B cell (primary cell): ENCODE measurements at regions not wholly inside any gene's neighbourhood (a gene's known extent, or its start where the extent isn't known, plus 50 kb on each side); places are given as distances from the start of the nearest gene placed in this dataset.

ENCODE experiments used
- ATAC-seq: fragments of 200-7000 bp; cut with Tn5 transposase; one replicate; pipeline ENCODE4 v1.10.0; 2021; ENCODE audit warnings: low read depth, mild to moderate bottlenecking, moderate number of reproducible peaks, moderate library complexity
- CTCF ChIA-PET: fragments of 350-600 bp; sonication (Branson Sonifier 250); formaldehyde crosslinking; loops from one replicate; lab custom pipeline; 2021; ENCODE audit warnings: antibody characterized with exemption, inconsistent platforms; lab: Charles Lee
- POLR2A ChIA-PET: fragments of 350-600 bp; sonication (Branson Sonifier 250); formaldehyde crosslinking; loops from one replicate; lab custom pipeline; 2021; ENCODE audit warnings: antibody characterized with exemption; lab: Charles Lee
- DNase-seq: peaks from one replicate; pipeline ENCODE4 v3.0.0; 2013
- H2AFZ ChIP-seq: 2 replicates; pipeline ENCODE4 v1.6.1; 2012; ENCODE audit warnings: mild to moderate bottlenecking, low read depth, low read length; ENCODE audit not compliant: insufficient read depth, poor library complexity, severe bottlenecking
- H3K27ac ChIP-seq, 2 donors: 1 replicate in 1 of 2; 2 replicates in 1 of 2; pipeline ENCODE4 v1.5.1; 2012 to 2013; ENCODE audit warnings: low read length in 2 of 2, mild to moderate bottlenecking in 2 of 2, moderate library complexity in 1 of 2
- H3K27me3 ChIP-seq, 4 experiments: fragments of 200-600 bp in 1 of 4; sonication (generic) in 1 of 4; replicated peaks in 1 of 4; 1 replicate in 2 of 4; 2 replicates in 2 of 4; pipeline versions ENCODE4 v1.6.1 to v1.7.0; 2013 to 2016; ENCODE audit warnings: low read length in 3 of 4, mild to moderate bottlenecking in 2 of 4, mixed read lengths in 1 of 4, moderate library complexity in 1 of 4; ENCODE audit not compliant: insufficient read depth in 4 of 4, control insufficient read depth in 3 of 4; ENCODE audit errors: control extremely low read depth in 1 of 4
- H3K36me3 ChIP-seq, 2 experiments: replicated peaks in 1 of 2; 1 replicate in 1 of 2; 2 replicates in 1 of 2; pipeline versions ENCODE4 v1.6.1 to v1.7.1; 2013; ENCODE audit warnings: low read length in 1 of 2; ENCODE audit not compliant: insufficient read depth in 2 of 2, control insufficient read depth in 1 of 2; ENCODE audit errors: control extremely low read depth in 1 of 2, extremely low read depth in 1 of 2
- H3K4me1 ChIP-seq, 2 donors: fragments of 200-600 bp in 1 of 2; sonication (generic) in 1 of 2; 1 replicate in 1 of 2; 2 replicates in 1 of 2; pipeline versions ENCODE4 v1.5.1 to v1.6.1; 2013 to 2017; ENCODE audit warnings: low read length in 2 of 2; ENCODE audit not compliant: control insufficient read depth in 2 of 2, insufficient read depth in 2 of 2
- H3K4me2 ChIP-seq: replicated peaks from 2 replicates; pipeline ENCODE3; 2012; ENCODE audit warnings: mild to moderate bottlenecking, low read depth, low read length; ENCODE audit not compliant: poor library complexity, severe bottlenecking
- H3K4me3 ChIP-seq, 5 experiments: fragments of 200-600 bp in 1 of 5; sonication (generic) in 1 of 5; 1 replicate in 3 of 5; 2 replicates in 2 of 5; pipeline versions ENCODE4 v1.5.1 to v1.7.0; 2011 to 2016; ENCODE audit warnings: low read length in 4 of 5, mild to moderate bottlenecking in 4 of 5, low read depth in 2 of 5, control low read depth in 1 of 5, moderate library complexity in 1 of 5; ENCODE audit not compliant: insufficient read depth in 1 of 5; ENCODE audit errors: control extremely low read depth in 1 of 5, extremely low read depth in 1 of 5
- H3K79me2 ChIP-seq: fragments of 200-600 bp; sonication (generic); one replicate; pipeline ENCODE4 v1.6.0; 2016; ENCODE audit warnings: low read length; ENCODE audit not compliant: control insufficient read depth, insufficient read depth
- H3K9ac ChIP-seq: fragments of 200-600 bp; sonication (generic); 2 replicates; pipeline ENCODE4 v1.6.1; 2017; ENCODE audit warnings: mild to moderate bottlenecking, low read length, moderate library complexity
- H3K9me3 ChIP-seq, 3 donors: one replicate each; pipeline versions ENCODE4 v1.6.1 to v1.7.1; 2013; ENCODE audit warnings: low read length in 2 of 3; ENCODE audit not compliant: control insufficient read depth in 2 of 3, insufficient read depth in 1 of 3; ENCODE audit errors: control extremely low read depth in 1 of 3
- H4K20me1 ChIP-seq: 2 replicates; pipeline ENCODE4 v1.6.0; 2012; ENCODE audit warnings: mild to moderate bottlenecking, low read length; ENCODE audit not compliant: insufficient read depth, control insufficient read depth, poor library complexity, severe bottlenecking
- H3K27ac Mint-ChIP-seq: one replicate; pipeline ENCODE4 v1.8.0; 2021; ENCODE audit warnings: mixed read lengths
- H3K27me3 Mint-ChIP-seq: one replicate; pipeline ENCODE4 v1.8.0; 2021; ENCODE audit warnings: mixed read lengths
- H3K4me1 Mint-ChIP-seq: one replicate; pipeline ENCODE4 v1.8.0; 2021; ENCODE audit warnings: mixed read lengths
- H3K4me3 Mint-ChIP-seq: one replicate; pipeline ENCODE4 v1.8.0; 2021; ENCODE audit warnings: mixed read lengths
- H3K9me3 Mint-ChIP-seq: one replicate; pipeline ENCODE4 v1.8.0; 2022; ENCODE audit warnings: mixed read lengths; ENCODE audit not compliant: insufficient read depth
- CTCF ChIP-seq: fragments of 200-600 bp; IDR thresholded peaks from one replicate; pipeline ENCODE4 v1.8.0; 2022; ENCODE audit warnings: antibody characterized with exemption, mild to moderate bottlenecking
- EZH2 ChIP-seq: IDR thresholded peaks from 2 replicates; pipeline ENCODE4 v1.6.1; 2012; ENCODE audit warnings: borderline replicate concordance, low read depth, mild to moderate bottlenecking, moderate library complexity, low read length; ENCODE audit not compliant: insufficient read depth, poor library complexity, severe bottlenecking
- WGBS: methylation state at CpG from one replicate; pipeline ENCODE4 v1.1.5; 2013; ENCODE audit warnings: missing lambda C conversion rate; ENCODE audit not compliant: insufficient coverage; 5-methylcytosine and 5-hydroxymethylcytosine counted together
- intact Hi-C: fragments of 100-400 bp; cut with micrococcal nuclease; formaldehyde crosslinking; loops from one replicate; pipeline ENCODE4 v1.10.0; 2022

DNA sequence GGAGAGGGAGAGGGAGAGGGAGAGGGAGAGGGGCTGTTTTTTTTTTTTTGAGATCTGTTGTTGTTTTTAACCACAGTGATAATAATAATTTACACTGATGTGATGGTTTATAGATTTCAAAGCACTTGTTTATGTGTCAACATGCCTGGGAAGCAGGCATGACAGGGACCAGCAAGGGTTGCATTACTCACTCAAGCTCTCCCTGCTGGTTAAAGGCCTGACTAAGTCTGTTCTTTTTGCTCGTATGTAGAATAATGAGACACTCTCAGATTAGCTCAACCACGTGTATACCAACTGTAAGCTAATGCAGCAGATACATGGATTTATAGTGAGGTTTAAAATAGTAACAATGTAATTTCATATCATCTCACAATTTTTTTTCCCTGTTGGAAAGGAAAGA, 134.6 kb upstream of the BOD1L1 start:
- no peak overlapping the region for H3K4me3 Mint-ChIP-seq
- H3K27me3 Mint-ChIP-seq = peaks cover 3% of the 10 kb centered on the region
- no peak overlapping the region for H3K27ac Mint-ChIP-seq
- no peaks in the 10 kb centered on the region for H3K79me2 ChIP-seq
- H3K4me1 ChIP-seq = no peaks in the 10 kb centered on the region
- H4K20me1 ChIP-seq = no peaks in the 10 kb centered on the region
- no peak overlapping the region for H2AFZ ChIP-seq
- intact Hi-C loops = no loop called here
- DNase-seq (no peak), ATAC-seq (no peak)
- H3K4me2 ChIP-seq = no peak overlapping the region
- CTCF ChIA-PET = no interaction called here
- TF ChIP-seq EZH2 (no peak), CTCF (no peak)
- H3K4me3 ChIP-seq = no peak overlapping the region
- no peaks in the 10 kb centered on the region for H3K27me3 ChIP-seq
- POLR2A ChIA-PET = no interaction called here
- no peaks in the 10 kb centered on the region for H3K36me3 ChIP-seq
- no peak overlapping the region for H3K27ac ChIP-seq
- H3K9me3 ChIP-seq = peaks cover 0 to 13% (median 3%) of the 10 kb centered on the region in 3 donors
- H3K4me1 Mint-ChIP-seq = no peaks in the 10 kb centered on the region
- H3K9me3 Mint-ChIP-seq = peaks cover 8% of the 10 kb centered on the region
- H3K9ac ChIP-seq = no peak overlapping the region
- no CpG with 5 or more reads among the region's 2 CpGs for WGBS

DNA sequence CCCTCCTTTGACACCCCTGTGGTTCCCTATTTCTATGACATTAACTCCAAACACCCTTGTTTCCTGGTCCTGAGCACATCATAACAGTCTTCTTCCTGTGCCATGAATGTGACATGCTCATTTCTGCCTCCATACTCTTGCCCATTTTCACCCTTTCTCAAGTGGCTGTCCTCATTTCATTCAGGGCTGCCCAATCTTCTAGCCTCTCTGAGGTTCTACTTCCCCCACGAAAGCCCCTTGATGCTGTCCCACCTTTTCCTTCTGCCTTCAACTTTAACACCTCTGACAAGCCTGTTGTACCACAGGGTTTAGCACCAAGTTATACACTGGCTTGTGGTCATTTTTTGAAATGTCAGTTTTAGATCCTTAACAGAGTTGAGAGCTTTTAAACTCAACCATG, 136.2 kb upstream of the BOD1L1 start:
- CTCF ChIA-PET = no interaction called here
- Histone ChIP-seq H3K36me3 (no peaks in the 10 kb centered on the region), H3K4me1 (no peaks in the 10 kb centered on the region), H3K27ac (no peak overlapping the region), H3K4me3 (no peak overlapping the region), H3K27me3 (no peaks in the 10 kb centered on the region), H2AFZ (no peak overlapping the region), H3K9me3 (peaks cover 0 to 10% (median 3%) of the 10 kb centered on the region in 3 donors), H4K20me1 (no peaks in the 10 kb centered on the region), H3K79me2 (no peaks in the 10 kb centered on the region), H3K4me2 (no peak overlapping the region), H3K9ac (no peak overlapping the region)
- no peak for ATAC-seq
- Mint-ChIP-seq H3K4me1 (no peaks in the 10 kb centered on the region), H3K27me3 (no peaks in the 10 kb centered on the region), H3K4me3 (no peak overlapping the region), H3K9me3 (peaks cover 5% of the 10 kb centered on the region), H3K27ac (no peak overlapping the region)
- POLR2A ChIA-PET = no interaction called here
- intact Hi-C loops = no loop called here
- TF ChIP-seq EZH2 (no peak), CTCF (no peak)
- DNase-seq = no peak
- WGBS = 90% methylated on average over 1 of the region's 1 CpG
